A673 (cell line): ENCODE measurements at regions not wholly inside any gene's neighbourhood (a gene's known extent, or its start where the extent isn't known, plus 50 kb on each side); places are given as distances from the start of the nearest gene placed in this dataset.

Experiments
- BruUV-seq: library from RNA; stranded (reverse); fragments of 400-500 nt; replicated peaks from 2 replicates; lab custom pipeline; 2021; lab: Mats Ljungman, UMichigan
- CTCF ChIA-PET: fragments of 300-600 bp; sonication (Branson Sonifier 250); formaldehyde crosslinking; loops from one replicate; lab custom pipeline; 2022; ENCODE audit warnings: antibody characterized with exemption; lab: Charles Lee
- POLR2A ChIA-PET: fragments of 300-600 bp; sonication (Branson Sonifier 250); formaldehyde crosslinking; loops from one replicate; lab custom pipeline; 2022; ENCODE audit warnings: antibody characterized with exemption; ENCODE audit not compliant: low non-redundant PET; lab: Charles Lee
- DNase-seq: peaks from one replicate; pipeline ENCODE4 v3.0.0-alpha.2; 2015; ENCODE audit warnings: low spot score
- H3K27ac ChIP-seq: fragments of 200-600 bp; sonication (generic); 2 replicates; pipeline ENCODE4 v1.5.1; 2016; ENCODE audit warnings: mixed run types, low read depth, mild to moderate bottlenecking, mixed read lengths, antibody characterized with exemption, low read length; ENCODE audit not compliant: poor library complexity, severe bottlenecking
- H3K27me3 ChIP-seq: fragments of 200-600 bp; sonication (generic); replicated peaks from 2 replicates; pipeline ENCODE4 v1.6.1; 2017; ENCODE audit warnings: mixed run types, low read depth, mild to moderate bottlenecking, mixed read lengths, antibody characterized with exemption, low read length; ENCODE audit not compliant: insufficient read depth, poor library complexity
- H3K36me3 ChIP-seq: fragments of 200-600 bp; sonication (generic); 2 replicates; pipeline ENCODE4 v1.6.1; 2016; ENCODE audit warnings: mixed run types, mild to moderate bottlenecking, mixed read lengths, antibody characterized with exemption, low read length; ENCODE audit not compliant: insufficient read depth, poor library complexity, severe bottlenecking
- H3K4me1 ChIP-seq: fragments of 200-600 bp; sonication (generic); 2 replicates; pipeline ENCODE4 v1.6.1; 2017; ENCODE audit warnings: mixed run types, mild to moderate bottlenecking, mixed read lengths, antibody characterized with exemption, low read length; ENCODE audit not compliant: insufficient read depth, poor library complexity, severe bottlenecking
- H3K4me3 ChIP-seq: fragments of 200-600 bp; sonication (generic); 2 replicates; pipeline ENCODE4 v1.5.1; 2016; ENCODE audit warnings: low read depth, mixed run types, mild to moderate bottlenecking, mixed read lengths, low read length; ENCODE audit not compliant: poor library complexity, severe bottlenecking
- H3K9me3 ChIP-seq: fragments of 200-600 bp; sonication (generic); 2 replicates; pipeline ENCODE4 v1.6.1; 2016; ENCODE audit warnings: mixed run types, low read depth, mild to moderate bottlenecking, mixed read lengths, antibody characterized with exemption, low read length; ENCODE audit not compliant: poor library complexity, severe bottlenecking
- EZH2 ChIP-seq: fragments of 200-600 bp; sonication (generic); IDR thresholded peaks from 2 replicates; pipeline ENCODE4 v1.6.1; 2017; ENCODE audit warnings: borderline replicate concordance, low read depth, mild to moderate bottlenecking, mixed read lengths, antibody characterized with exemption, low read length; ENCODE audit not compliant: poor library complexity, severe bottlenecking
- intact Hi-C: fragments of 100-400 bp; cut with micrococcal nuclease; formaldehyde crosslinking; loops from one replicate; pipeline ENCODE4 v1.10.0; 2022; ENCODE audit not compliant: unreplicated experiment
- TF ChIP-seq, protein P1 (sequence below): fragments of 300-800, 200-600 bp; sonication (generic); conservative IDR thresholded peaks from 2 replicates; pipeline ENCODE4 v1.5.1; 2017; ENCODE audit warnings: low read depth, mild to moderate bottlenecking, antibody characterized with exemption, low read length, moderate library complexity, mixed read lengths

DNA sequence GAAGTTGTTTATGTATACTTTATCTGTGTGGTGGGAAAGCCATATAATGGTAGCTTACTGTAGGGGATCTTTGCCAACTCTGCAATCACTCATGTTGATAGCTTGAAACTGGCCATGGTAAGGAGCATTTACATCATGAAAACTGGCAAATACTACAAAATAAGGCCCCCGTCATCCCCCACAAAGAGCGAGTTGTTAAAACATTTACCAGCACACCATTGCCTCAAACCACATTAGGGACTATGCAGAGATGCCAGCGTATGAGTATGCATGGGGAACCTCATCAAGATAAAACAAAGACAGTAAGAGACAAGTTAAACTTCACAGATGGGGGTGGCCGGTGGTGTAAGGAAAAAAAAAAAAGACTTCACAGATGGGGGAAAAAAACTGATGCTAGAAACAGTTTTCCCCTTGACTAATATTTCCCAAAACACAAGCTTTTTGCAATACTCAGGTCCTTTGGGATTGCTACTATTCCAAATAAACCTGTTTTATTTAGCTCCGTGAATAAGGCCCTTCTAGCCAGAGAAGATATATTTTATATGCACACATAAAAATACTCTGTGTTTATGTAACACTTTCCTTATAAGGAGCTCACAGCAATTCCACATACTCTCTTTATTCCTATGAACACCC is 70.6 kb upstream of the SERP2 start:
- no TSS peak for BruUV-seq
- POLR2A ChIA-PET: no interaction called here
- intact Hi-C loops: no loop called here
- Histone ChIP-seq H3K27me3 (no peaks in the 10 kb centered on the region), H3K36me3 (no peaks in the 10 kb centered on the region), H3K27ac (no peak overlapping the region), H3K9me3 (no peaks in the 10 kb centered on the region), H3K4me3 (no peak overlapping the region), H3K4me1 (peaks cover 14% of the 10 kb centered on the region)
- no peak for DNase-seq
- no peak for TF ChIP-seq EZH2
- TF ChIP-seq, protein P1, sequence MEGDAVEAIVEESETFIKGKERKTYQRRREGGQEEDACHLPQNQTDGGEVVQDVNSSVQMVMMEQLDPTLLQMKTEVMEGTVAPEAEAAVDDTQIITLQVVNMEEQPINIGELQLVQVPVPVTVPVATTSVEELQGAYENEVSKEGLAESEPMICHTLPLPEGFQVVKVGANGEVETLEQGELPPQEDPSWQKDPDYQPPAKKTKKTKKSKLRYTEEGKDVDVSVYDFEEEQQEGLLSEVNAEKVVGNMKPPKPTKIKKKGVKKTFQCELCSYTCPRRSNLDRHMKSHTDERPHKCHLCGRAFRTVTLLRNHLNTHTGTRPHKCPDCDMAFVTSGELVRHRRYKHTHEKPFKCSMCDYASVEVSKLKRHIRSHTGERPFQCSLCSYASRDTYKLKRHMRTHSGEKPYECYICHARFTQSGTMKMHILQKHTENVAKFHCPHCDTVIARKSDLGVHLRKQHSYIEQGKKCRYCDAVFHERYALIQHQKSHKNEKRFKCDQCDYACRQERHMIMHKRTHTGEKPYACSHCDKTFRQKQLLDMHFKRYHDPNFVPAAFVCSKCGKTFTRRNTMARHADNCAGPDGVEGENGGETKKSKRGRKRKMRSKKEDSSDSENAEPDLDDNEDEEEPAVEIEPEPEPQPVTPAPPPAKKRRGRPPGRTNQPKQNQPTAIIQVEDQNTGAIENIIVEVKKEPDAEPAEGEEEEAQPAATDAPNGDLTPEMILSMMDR: no peak
- CTCF ChIA-PET: no interaction called here

DNA sequence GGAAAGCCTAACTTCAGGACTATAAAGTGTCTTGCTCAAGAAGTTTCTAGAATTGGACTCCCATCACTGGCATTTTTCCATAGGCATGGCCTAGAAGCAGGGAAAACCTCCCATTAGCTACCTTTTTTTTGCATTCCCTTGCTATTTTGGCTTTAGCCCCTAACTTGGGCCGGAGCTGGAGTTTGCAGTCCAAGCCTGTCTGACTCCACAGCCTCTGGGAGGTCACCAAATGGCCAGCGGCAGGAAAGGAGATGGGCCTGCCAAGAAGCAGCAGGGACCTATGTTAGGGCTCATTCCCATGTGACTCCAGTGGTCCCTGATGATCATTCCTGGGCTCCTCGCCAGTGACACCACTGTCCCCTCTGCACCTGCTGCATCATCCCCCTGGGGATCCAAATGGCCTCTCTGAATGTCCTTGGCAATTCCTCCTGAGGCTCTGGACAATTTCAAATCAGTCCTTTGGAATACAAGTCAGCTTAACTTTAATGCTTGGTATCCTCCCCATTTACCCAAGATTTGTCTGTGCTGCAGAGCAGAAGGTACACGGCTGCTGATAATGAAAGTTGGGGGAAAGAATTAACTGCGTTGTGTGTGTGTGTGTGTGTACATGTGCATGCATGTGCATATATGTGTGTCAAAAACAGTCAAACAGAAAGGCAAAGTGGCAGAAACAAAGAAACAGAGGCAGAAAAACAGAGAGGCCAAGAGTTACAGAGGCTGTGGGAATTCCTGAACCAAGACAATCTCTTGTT is 69.8 kb upstream of the SERP2 start:
- H3K9me3 ChIP-seq: no peaks in the 10 kb centered on the region
- no peaks in the 10 kb centered on the region for H3K27me3 ChIP-seq
- H3K4me3 ChIP-seq: no peak overlapping the region
- TF ChIP-seq, protein P1: no peak
- no peak for TF ChIP-seq EZH2
- H3K36me3 ChIP-seq: no peaks in the 10 kb centered on the region
- no TSS peak for BruUV-seq
- DNase-seq: no peak
- ChIA-PET POLR2A (no interaction called here), CTCF (no interaction called here)
- no peak overlapping the region for H3K27ac ChIP-seq
- intact Hi-C loops: no loop called here
- H3K4me1 ChIP-seq: peaks cover 14% of the 10 kb centered on the region

DNA sequence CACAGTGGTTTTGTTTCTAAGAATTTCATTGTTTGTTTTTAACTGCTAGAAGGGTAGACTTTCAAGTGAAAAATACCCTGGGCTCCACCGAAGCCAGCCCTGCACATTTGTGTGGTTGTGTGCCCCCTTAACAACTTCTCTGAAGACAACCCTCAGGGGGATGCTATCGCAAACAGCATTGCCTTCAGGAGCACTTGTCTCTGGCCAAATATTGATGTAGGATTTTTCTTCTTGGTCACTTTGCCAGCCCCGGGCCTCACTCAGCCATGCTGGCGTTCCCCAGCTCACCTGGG is 69.2 kb upstream of the SERP2 start:
- ChIA-PET POLR2A (no interaction called here), CTCF (no interaction called here)
- Histone ChIP-seq H3K9me3 (no peaks in the 10 kb centered on the region), H3K27me3 (no peaks in the 10 kb centered on the region), H3K27ac (no peak overlapping the region), H3K36me3 (no peaks in the 10 kb centered on the region), H3K4me1 (peaks cover 14% of the 10 kb centered on the region), H3K4me3 (no peak overlapping the region)
- BruUV-seq: no TSS peak
- no peak for DNase-seq
- TF ChIP-seq, protein P1: no peak
- no peak for TF ChIP-seq EZH2
- intact Hi-C loops: no loop called here
